HG03442 (cell line): ENCODE measurements at regions not wholly inside any gene's neighbourhood (a gene's known extent, or its start where the extent isn't known, plus 50 kb on each side); places are given as distances from the start of the nearest gene placed in this dataset.

Source experiments
- ATAC-seq: cut with Tn5 transposase; IDR thresholded peaks from one replicate; pipeline ENCODE4 v1.9.1; 2021; ENCODE audit warnings: mild to moderate bottlenecking, moderate library complexity; ENCODE audit not compliant: unreplicated experiment

DNA sequence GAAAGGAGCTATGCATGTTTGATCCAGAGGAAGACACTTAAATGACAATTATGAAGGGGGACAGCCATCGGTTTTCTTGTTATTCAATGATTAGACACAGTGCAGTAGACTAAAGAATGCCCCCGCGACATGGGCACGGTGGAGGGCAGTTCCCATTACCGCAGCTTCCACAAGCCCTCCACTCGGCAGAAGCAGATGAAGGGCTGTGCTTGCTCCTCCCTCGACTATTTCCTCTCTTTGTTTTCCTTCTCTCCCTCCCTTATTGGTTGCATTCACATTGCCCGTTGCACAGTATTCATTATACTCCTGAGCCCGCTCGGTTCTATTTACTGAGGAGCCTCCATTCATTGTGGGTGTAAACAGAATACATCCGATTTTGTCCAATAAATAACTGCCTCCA is 138.8 kb upstream of the RASSF8 start:
- ATAC-seq: no peak

DNA sequence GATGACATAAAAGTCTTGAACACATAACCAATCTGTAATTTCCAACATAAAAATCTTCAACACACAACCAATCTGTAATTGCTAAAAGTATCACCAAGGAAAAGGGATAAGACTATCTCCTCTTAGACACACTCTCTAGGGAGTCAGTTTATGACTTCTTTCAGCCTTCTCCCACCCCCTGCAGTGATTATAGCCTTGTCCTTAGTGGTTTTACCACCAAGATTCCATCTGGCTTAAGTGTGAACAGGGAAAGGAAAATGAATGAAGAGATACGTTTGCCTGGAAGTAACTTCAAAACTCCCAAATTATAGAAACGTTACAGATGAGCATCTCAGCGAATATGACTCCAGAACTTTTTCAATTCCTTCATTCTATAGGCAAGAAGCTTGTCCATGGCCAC is 136.2 kb upstream of the RASSF8 start:
- ATAC-seq: no peak

GRCh38 chr12:25824734-25825133 is 133.7 kb upstream of the RASSF8 start:
- no peak for ATAC-seq

GRCh38 chr12:25825446-25825845 is 133.0 kb upstream of the RASSF8 start:
- ATAC-seq: no peak

DNA sequence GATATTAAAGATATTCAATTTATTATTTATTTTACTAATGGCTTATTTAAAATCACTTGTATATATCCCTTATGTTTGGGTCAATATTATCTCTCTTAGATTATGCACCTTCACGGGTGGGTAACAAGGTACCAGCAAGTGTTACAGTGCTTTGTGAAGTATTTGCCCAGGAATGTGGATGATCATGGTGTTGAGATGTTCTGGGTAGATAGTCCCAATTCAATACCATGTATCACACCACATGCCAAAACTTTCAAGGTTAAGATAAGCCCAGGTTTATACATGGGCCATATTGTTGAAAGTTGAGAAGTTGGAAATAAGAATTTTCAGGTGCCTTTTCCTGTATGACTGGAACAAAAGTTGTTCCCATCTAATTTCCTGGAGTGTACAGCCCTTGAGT is 131.3 kb upstream of the RASSF8 start:
- no peak for ATAC-seq

- ATAC-seq: no peak
These were observed 130.7 kb upstream of the RASSF8 start for GRCh38 chr12:25827747-25828146.

- no peak for ATAC-seq
These were observed 130.3 kb upstream of the RASSF8 start for GRCh38 chr12:25828188-25828587.

- no peak for ATAC-seq
These were observed 129.3 kb upstream of the RASSF8 start for GRCh38 chr12:25829192-25829591.

GRCh38 chr12:25830456-25830855 is 128.0 kb upstream of the RASSF8 start:
- ATAC-seq: no peak

DNA sequence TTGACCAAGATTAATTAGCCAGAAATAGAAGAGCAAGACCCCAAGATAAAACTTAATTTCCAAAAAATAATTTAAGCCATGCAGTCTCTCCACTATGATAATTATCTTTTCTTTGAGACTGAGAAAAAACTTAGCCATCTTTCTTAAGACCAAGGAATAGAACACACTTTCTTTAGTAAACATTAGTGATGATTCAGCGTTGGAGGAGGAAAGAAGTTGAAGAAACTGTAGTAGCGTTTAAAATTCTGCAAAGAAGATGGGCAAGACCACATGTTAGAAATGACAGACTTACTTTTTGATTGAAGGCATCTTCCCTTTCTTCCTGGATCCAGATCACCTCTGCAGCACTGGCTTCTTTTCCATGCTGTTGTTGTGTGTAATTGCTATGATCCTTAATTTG is 124.8 kb upstream of the RASSF8 start:
- no peak for ATAC-seq

- ATAC-seq: no peak
These were observed 123.1 kb upstream of the RASSF8 start for GRCh38 chr12:25835385-25835784.

DNA sequence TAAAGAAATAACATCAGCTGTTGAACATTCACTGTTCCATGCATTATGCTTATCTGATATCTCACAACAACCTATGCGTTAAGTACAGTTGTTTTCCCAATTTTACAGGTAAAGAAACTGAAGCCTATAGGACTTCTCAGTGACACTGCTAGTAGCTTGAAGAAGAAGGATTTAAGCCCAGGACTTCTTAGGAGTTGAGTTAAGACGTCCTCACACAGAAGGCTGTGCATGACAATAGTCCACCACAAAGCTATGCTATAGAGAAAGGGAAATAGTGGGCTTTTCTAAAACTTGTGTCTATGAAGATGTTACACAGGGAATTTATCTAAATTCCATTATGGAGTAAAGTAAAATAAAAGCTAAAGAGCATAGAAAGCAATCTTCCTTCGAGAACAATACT is 120.5 kb upstream of the RASSF8 start:
- ATAC-seq: no peak

DNA sequence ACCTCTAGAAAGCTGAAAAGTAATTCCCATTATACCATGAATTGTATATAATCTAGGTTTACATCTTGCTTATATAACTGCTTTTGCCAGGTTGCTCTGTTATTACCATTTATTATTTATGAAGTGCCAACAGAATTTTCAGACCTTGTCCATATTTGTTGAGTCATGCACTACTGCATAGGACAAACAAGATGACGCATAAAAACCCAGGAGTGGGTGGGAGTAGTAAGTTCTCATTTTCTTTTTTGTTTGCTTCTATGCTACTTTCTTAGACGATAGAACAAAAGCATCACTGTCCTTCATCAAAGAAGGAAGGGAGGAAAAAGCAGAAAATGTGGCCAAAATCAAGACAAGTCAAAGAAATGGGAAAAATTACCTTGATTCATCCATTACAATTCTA is 119.0 kb upstream of the RASSF8 start:
- no peak for ATAC-seq

GRCh38 chr12:25840678-25841465 is 117.6 kb upstream of the RASSF8 start:
- no peak for ATAC-seq

DNA sequence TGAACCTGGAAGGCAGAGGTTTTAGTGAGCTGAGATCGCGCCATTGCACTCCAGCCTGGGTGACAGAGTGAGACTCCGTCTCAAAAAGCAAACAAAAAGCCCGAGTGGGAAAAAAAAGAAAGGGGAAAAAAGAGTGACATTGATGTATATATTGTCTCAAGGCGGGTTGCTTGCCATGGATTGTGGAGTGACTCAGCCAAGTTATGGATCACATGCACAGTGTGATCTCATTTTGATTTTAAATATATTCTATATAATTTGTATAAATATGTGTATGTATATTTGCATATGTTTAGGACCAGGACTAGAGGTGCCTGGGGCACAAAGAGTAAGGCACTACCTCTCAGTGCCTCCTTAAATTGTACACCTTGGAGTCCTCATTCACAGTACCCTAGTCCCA is 116.2 kb upstream of the RASSF8 start:
- ATAC-seq: no peak

DNA sequence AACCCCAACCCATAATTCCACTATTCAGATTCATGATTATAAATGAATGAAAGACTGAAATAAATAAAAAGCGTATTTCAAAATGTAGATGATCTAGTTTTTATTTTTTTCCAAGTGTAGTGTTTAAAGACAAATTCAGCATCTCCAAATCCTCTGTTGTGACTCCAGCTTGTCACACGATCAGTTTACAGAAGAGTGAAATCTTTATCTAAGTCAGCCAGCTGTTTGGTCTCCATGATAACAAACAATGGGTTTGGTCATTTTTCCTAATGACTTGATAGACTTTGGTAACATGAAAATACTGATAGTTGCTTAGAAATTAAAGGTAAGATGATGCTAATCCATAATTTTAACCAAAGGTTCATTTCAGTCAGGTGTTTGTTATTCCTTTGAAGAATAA is 114.5 kb upstream of the RASSF8 start:
- ATAC-seq: no peak

DNA sequence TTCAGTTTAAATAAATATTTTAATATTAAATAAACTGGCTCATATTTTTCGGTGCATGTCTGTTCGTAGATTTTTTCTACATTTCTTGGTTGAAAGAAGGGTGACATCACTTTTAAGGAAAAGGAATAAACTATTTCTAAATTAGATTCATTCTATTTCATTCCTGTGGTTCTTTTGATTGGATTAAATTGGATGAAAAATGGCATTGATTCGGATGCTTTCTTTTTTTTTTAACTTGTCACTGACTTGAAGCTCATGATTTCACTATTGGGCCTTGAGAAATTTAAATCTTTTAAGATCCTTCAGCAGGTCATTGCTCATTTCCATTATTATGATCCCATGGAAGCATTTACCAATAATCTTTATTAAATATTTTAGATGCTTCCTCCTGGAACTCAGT is 113.1 kb upstream of the RASSF8 start:
- ATAC-seq: no peak

GRCh38 chr12:25852792-25853191 is 105.7 kb upstream of the RASSF8 start:
- ATAC-seq: no peak

- no peak for ATAC-seq
These were observed 105.0 kb upstream of the RASSF8 start for GRCh38 chr12:25853316-25854095.

- ATAC-seq: no peak
These were observed 103.5 kb upstream of the RASSF8 start for GRCh38 chr12:25854991-25855390.

- no peak for ATAC-seq
These were observed 102.8 kb upstream of the RASSF8 start for GRCh38 chr12:25855716-25856115.

- no peak for ATAC-seq
These were observed 98.5 kb upstream of the RASSF8 start for GRCh38 chr12:25859976-25860375.
